Endothelial cell of umbilical vein (primary cell): ENCODE measurements at regions not wholly inside any gene's neighbourhood (a gene's known extent, or its start where the extent isn't known, plus 50 kb on each side); places are given as distances from the start of the nearest gene placed in this dataset.

ENCODE experiments used
- EZH2 ChIP-seq: IDR thresholded peaks from 2 replicates; pipeline ENCODE4 v1.6.1; 2012; ENCODE audit warnings: borderline replicate concordance, low read depth, mild to moderate bottlenecking, moderate library complexity, low read length, inconsistent platforms; ENCODE audit not compliant: severe bottlenecking
- JUN ChIP-seq: IDR thresholded peaks from 2 replicates; pipeline ENCODE4 v1.6.1; 2011; ENCODE audit warnings: borderline replicate concordance, low read depth; ENCODE audit not compliant: insufficient read length, insufficient read depth
- POLR2A ChIP-seq: IDR thresholded peaks from 2 replicates; pipeline ENCODE4 v1.6.1; 2012; ENCODE audit warnings: low read depth, mild to moderate bottlenecking, control low read depth, low read length
- POLR2AphosphoS5 ChIP-seq: IDR thresholded peaks from 2 replicates; pipeline ENCODE4 v1.6.1; 2012; ENCODE audit warnings: low read depth, mild to moderate bottlenecking, control low read depth, low read length, moderate library complexity; ENCODE audit not compliant: insufficient read depth
- TF ChIP-seq, protein P1 (sequence below), 2 donors: IDR thresholded peaks; 1 replicate in 1 of 2; 2 replicates in 1 of 2; pipeline ENCODE4 v1.5.1; 2011; ENCODE audit warnings: low read length in 2 of 2, mild to moderate bottlenecking in 2 of 2, moderate library complexity in 2 of 2, control low read depth in 1 of 2, inconsistent platforms in 1 of 2, low read depth in 1 of 2; ENCODE audit not compliant: insufficient read depth in 1 of 2; ENCODE audit errors: extremely low read depth in 1 of 2
- TF ChIP-seq, protein P2 (sequence below): IDR thresholded peaks from 2 replicates; pipeline ENCODE4 v1.6.1; 2011; ENCODE audit not compliant: insufficient read depth, insufficient read length

DNA sequence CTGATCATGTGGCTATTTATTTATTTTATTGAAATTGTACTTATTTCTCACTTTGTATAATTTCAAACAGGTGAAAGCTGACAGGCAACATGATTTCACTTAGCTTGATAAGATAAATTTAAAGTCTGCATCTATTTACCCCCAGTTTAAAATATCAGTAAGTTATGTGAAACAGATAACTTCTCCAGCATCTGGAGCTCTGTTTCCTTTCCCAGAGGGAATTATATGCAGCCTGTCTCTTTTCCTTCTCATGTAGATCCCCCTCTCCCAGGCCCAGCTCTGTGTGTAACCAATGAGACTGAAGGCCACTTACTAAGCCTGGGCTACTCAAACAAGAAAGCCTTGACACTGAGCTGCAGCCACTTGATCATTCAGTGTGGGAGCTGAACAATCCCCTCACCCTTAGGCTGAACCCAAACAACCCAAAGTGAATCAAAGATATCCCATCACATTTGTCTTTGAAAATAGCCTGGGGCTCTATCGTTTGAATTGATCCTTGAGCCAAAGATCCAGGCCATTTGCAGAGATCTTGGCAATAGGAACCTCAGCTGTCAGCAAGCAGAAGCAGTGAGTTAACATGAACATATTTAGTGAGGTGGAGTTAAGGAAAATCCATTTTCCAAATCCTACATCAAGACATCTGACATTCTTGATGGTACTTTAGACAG, 383.9 kb downstream of the TGFB2 start:
- TF ChIP-seq, protein P1, sequence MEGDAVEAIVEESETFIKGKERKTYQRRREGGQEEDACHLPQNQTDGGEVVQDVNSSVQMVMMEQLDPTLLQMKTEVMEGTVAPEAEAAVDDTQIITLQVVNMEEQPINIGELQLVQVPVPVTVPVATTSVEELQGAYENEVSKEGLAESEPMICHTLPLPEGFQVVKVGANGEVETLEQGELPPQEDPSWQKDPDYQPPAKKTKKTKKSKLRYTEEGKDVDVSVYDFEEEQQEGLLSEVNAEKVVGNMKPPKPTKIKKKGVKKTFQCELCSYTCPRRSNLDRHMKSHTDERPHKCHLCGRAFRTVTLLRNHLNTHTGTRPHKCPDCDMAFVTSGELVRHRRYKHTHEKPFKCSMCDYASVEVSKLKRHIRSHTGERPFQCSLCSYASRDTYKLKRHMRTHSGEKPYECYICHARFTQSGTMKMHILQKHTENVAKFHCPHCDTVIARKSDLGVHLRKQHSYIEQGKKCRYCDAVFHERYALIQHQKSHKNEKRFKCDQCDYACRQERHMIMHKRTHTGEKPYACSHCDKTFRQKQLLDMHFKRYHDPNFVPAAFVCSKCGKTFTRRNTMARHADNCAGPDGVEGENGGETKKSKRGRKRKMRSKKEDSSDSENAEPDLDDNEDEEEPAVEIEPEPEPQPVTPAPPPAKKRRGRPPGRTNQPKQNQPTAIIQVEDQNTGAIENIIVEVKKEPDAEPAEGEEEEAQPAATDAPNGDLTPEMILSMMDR (IDR thresholded peaks at IDR 0.05; ENCODE audit: extremely low read depth in 1 of 2, insufficient read depth in 1 of 2, low read depth in 1 of 2, low read length in 2 of 2), result no peak
- no peak for TF ChIP-seq POLR2A
- no peak for TF ChIP-seq POLR2AphosphoS5
- TF ChIP-seq, protein P2, sequence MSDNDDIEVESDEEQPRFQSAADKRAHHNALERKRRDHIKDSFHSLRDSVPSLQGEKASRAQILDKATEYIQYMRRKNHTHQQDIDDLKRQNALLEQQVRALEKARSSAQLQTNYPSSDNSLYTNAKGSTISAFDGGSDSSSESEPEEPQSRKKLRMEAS, result no peak
- TF ChIP-seq JUN, result no peak
- TF ChIP-seq EZH2, result no peak
